Keratinocyte (primary cell): ENCODE measurements at regions not wholly inside any gene's neighbourhood (a gene's known extent, or its start where the extent isn't known, plus 50 kb on each side); places are given as distances from the start of the nearest gene placed in this dataset.
"Not testable (repeated sequence)": the region's sequence is repeated elsewhere in the genome, so short reads cannot be mapped to it uniquely, and the experiment has no call there.

ENCODE experiments used
- DNase-seq: peaks from one replicate; pipeline ENCODE4 v3.0.0-alpha.2; 2011; ENCODE audit warnings: low read depth, missing footprints, low spot score
- FAIRE-seq: peaks from 2 replicates; lab custom pipeline; 2011; peaks lifted over from hg19 to GRCh38; lab: Jason Lieb, UNC
- H2AFZ ChIP-seq: 2 replicates; pipeline ENCODE4 v1.6.0; 2012; ENCODE audit warnings: low read length, control low read depth, inconsistent platforms; ENCODE audit not compliant: control insufficient read depth
- H3K27ac ChIP-seq: 2 replicates; pipeline ENCODE4 v1.5.1; 2011; ENCODE audit warnings: low read length; ENCODE audit not compliant: control insufficient read depth, insufficient read depth
- H3K27me3 ChIP-seq: 3 replicates; pipeline ENCODE4 v1.6.0; 2011; ENCODE audit warnings: low read length; ENCODE audit not compliant: control insufficient read depth, insufficient read depth; ENCODE audit errors: extremely low read depth
- H3K36me3 ChIP-seq, 2 experiments: 2 replicates in 1 of 2; 3 replicates in 1 of 2; pipeline ENCODE4 v1.5.1; 2011; ENCODE audit warnings: low read length in 2 of 2, mild to moderate bottlenecking in 1 of 2; ENCODE audit not compliant: control insufficient read depth in 2 of 2, insufficient read depth in 2 of 2; ENCODE audit errors: extremely low read depth in 1 of 2
- H3K4me1 ChIP-seq: 3 replicates; pipeline ENCODE4 v1.5.1; 2011; ENCODE audit warnings: low read length; ENCODE audit not compliant: control insufficient read depth, insufficient read depth; ENCODE audit errors: extremely low read depth
- H3K4me2 ChIP-seq: 3 replicates; pipeline ENCODE4 v1.6.0; 2011; ENCODE audit warnings: low read depth, low read length; ENCODE audit not compliant: control insufficient read depth, insufficient read depth; ENCODE audit errors: extremely low read depth
- H3K4me3 ChIP-seq, 3 experiments: fragments of 200-600 bp in 1 of 3; sonication (generic) in 1 of 3; 2 replicates in 2 of 3; 3 replicates in 1 of 3; pipeline ENCODE4 v1.5.1; 2011 to 2016; ENCODE audit warnings: low read length in 3 of 3, mild to moderate bottlenecking in 3 of 3, control low read depth in 2 of 3, inconsistent platforms in 1 of 3, low read depth in 1 of 3, mixed read lengths in 1 of 3, mixed run types in 1 of 3, moderate library complexity in 1 of 3; ENCODE audit not compliant: control insufficient read depth in 2 of 3, insufficient read depth in 2 of 3; ENCODE audit errors: extremely low read depth in 1 of 3
- H3K79me2 ChIP-seq: 2 replicates; pipeline ENCODE4 v1.6.0; 2012; ENCODE audit warnings: low read length; ENCODE audit not compliant: control insufficient read depth, insufficient read depth
- H3K9ac ChIP-seq: 3 replicates; pipeline ENCODE4 v1.6.0; 2011; ENCODE audit warnings: low read length; ENCODE audit not compliant: control insufficient read depth, insufficient read depth; ENCODE audit errors: extremely low read depth
- H3K9me1 ChIP-seq: 3 replicates; pipeline ENCODE4 v1.6.0; 2011; ENCODE audit warnings: low read length; ENCODE audit not compliant: control insufficient read depth, insufficient read depth; ENCODE audit errors: extremely low read depth
- H3K9me3 ChIP-seq: 2 replicates; pipeline ENCODE4 v1.5.1; 2012; ENCODE audit warnings: low read depth, low read length; ENCODE audit not compliant: control insufficient read depth
- H4K20me1 ChIP-seq: 3 replicates; pipeline ENCODE4 v1.6.0; 2011; ENCODE audit warnings: low read length; ENCODE audit not compliant: control insufficient read depth, insufficient read depth; ENCODE audit errors: extremely low read depth
- CTCF ChIP-seq, 3 experiments: IDR thresholded peaks in 1 of 3; conservative IDR thresholded peaks in 1 of 3; optimal IDR thresholded peaks in 1 of 3; 2 replicates in 2 of 3; 3 replicates in 1 of 3; pipeline versions ENCODE3 to v1.5.1; 2011; ENCODE audit warnings: low read length in 3 of 3, mild to moderate bottlenecking in 3 of 3, moderate library complexity in 2 of 3, control low read depth in 1 of 3, inconsistent platforms in 1 of 3; ENCODE audit not compliant: insufficient read depth in 2 of 3; ENCODE audit errors: extremely low read depth in 1 of 3
- EZH2 ChIP-seq: IDR thresholded peaks from one replicate; pipeline ENCODE4 v1.6.1; 2012; ENCODE audit warnings: inconsistent platforms, mild to moderate bottlenecking, low read length, moderate library complexity
- dilution Hi-C: fragments of 300-500 bp; cut with MboI; formaldehyde crosslinking; loops from one replicate; pipeline ENCODE4 v1.7.0; 2020; ENCODE audit warnings: low sequenced_read_pairs; ENCODE audit not compliant: extremely low pct_ligation_motif_present

- H2AFZ ChIP-seq: no peak overlapping the region
Measured at GRCh38 chr7:152543799-152544198, 108.0 kb upstream of the KMT2C start.

GRCh38 chr7:152541892-152542291 is 106.1 kb upstream of the KMT2C start:
- H3K27ac ChIP-seq: no peak overlapping the region
- DNase-seq: no peak
- H3K4me3 ChIP-seq: no peak overlapping the region
- H4K20me1 ChIP-seq: no peaks in the 10 kb centered on the region
- no peaks in the 10 kb centered on the region for H3K27me3 ChIP-seq
- no peaks in the 10 kb centered on the region for H3K9me1 ChIP-seq
- H2AFZ ChIP-seq: no peak overlapping the region
- no peaks in the 10 kb centered on the region for H3K9me3 ChIP-seq
- FAIRE-seq: no peak
- dilution Hi-C loops: no loop called here
- H3K4me2 ChIP-seq: no peak overlapping the region
- no peaks in the 10 kb centered on the region for H3K79me2 ChIP-seq
- TF ChIP-seq EZH2 (no peak), CTCF (optimal IDR thresholded peaks at IDR 0.05 in 1 of 3, IDR thresholded peaks at IDR 0.05 in 1 of 3, conservative IDR thresholded peaks at IDR 0.05 in 1 of 3; ENCODE audit: extremely low read depth in 1 of 3, insufficient read depth in 2 of 3, low read length in 3 of 3) (no peak)
- H3K4me1 ChIP-seq: no peaks in the 10 kb centered on the region
- H3K9ac ChIP-seq: no peak overlapping the region
- no peaks in the 10 kb centered on the region for H3K36me3 ChIP-seq

More at GRCh38 chr7:152543799-152544198, 108.0 kb upstream of the KMT2C start:
- DNase-seq (no peak), FAIRE-seq (no peak)
- H3K27me3 ChIP-seq: no peaks in the 10 kb centered on the region
- no peaks in the 10 kb centered on the region for H4K20me1 ChIP-seq
- no peak overlapping the region for H3K27ac ChIP-seq
- H3K4me1 ChIP-seq: no peaks in the 10 kb centered on the region
- no peak overlapping the region for H3K4me2 ChIP-seq
- no peaks in the 10 kb centered on the region for H3K79me2 ChIP-seq
- TF ChIP-seq EZH2 (no peak), CTCF (optimal IDR thresholded peaks at IDR 0.05 in 1 of 3, IDR thresholded peaks at IDR 0.05 in 1 of 3, conservative IDR thresholded peaks at IDR 0.05 in 1 of 3; ENCODE audit: extremely low read depth in 1 of 3, insufficient read depth in 2 of 3, low read length in 3 of 3) (no peak)
- no peaks in the 10 kb centered on the region for H3K36me3 ChIP-seq
- no peaks in the 10 kb centered on the region for H3K9me3 ChIP-seq
- H3K9me1 ChIP-seq: no peaks in the 10 kb centered on the region
- H3K9ac ChIP-seq: no peak overlapping the region
- dilution Hi-C loops: no loop called here
- no peak overlapping the region for H3K4me3 ChIP-seq

GRCh38 chr7:152539190-152539495 is 103.3 kb upstream of the KMT2C start:
- H3K27me3 ChIP-seq, H3K4me3 ChIP-seq, H3K4me2 ChIP-seq, H3K36me3 ChIP-seq, H4K20me1 ChIP-seq, H2AFZ ChIP-seq, DNase-seq, dilution Hi-C loops, H3K79me2 ChIP-seq, H3K9me1 ChIP-seq, H3K9ac ChIP-seq, H3K27ac ChIP-seq, H3K4me1 ChIP-seq, FAIRE-seq, H3K9me3 ChIP-seq: not testable (repeated sequence)

GRCh38 chr7:152538346-152539189 is 102.8 kb upstream of the KMT2C start:
- H3K9ac ChIP-seq, H3K4me1 ChIP-seq, FAIRE-seq, DNase-seq, H4K20me1 ChIP-seq, H3K79me2 ChIP-seq, H2AFZ ChIP-seq, H3K4me2 ChIP-seq, H3K4me3 ChIP-seq, H3K9me1 ChIP-seq, dilution Hi-C loops, H3K27ac ChIP-seq, H3K27me3 ChIP-seq, H3K9me3 ChIP-seq, H3K36me3 ChIP-seq: not testable (repeated sequence)
